NB4 (cell line): ENCODE measurements at regions not wholly inside any gene's neighbourhood (a gene's known extent, or its start where the extent isn't known, plus 50 kb on each side); places are given as distances from the start of the nearest gene placed in this dataset.

Experiments used
- MAX ChIP-seq: IDR thresholded peaks from 2 replicates; pipeline ENCODE4 v1.6.1; 2011; ENCODE audit warnings: low read depth, low read length
- MYC ChIP-seq: IDR thresholded peaks from 2 replicates; pipeline ENCODE4 v1.6.1; 2011; ENCODE audit warnings: low read depth, low read length
- POLR2A ChIP-seq: IDR thresholded peaks from 2 replicates; pipeline ENCODE4 v1.6.1; 2011; ENCODE audit warnings: mild to moderate bottlenecking; ENCODE audit not compliant: insufficient read length; ENCODE audit errors: extremely low read depth
- TF ChIP-seq, protein P1 (sequence below): IDR thresholded peaks from one replicate; pipeline ENCODE4 v1.5.1; 2012; ENCODE audit warnings: low read depth, low read length

GRCh38 chr4:13706120-13706519, 78.6 kb upstream of the BOD1L1 start:
- TF ChIP-seq, protein P1, sequence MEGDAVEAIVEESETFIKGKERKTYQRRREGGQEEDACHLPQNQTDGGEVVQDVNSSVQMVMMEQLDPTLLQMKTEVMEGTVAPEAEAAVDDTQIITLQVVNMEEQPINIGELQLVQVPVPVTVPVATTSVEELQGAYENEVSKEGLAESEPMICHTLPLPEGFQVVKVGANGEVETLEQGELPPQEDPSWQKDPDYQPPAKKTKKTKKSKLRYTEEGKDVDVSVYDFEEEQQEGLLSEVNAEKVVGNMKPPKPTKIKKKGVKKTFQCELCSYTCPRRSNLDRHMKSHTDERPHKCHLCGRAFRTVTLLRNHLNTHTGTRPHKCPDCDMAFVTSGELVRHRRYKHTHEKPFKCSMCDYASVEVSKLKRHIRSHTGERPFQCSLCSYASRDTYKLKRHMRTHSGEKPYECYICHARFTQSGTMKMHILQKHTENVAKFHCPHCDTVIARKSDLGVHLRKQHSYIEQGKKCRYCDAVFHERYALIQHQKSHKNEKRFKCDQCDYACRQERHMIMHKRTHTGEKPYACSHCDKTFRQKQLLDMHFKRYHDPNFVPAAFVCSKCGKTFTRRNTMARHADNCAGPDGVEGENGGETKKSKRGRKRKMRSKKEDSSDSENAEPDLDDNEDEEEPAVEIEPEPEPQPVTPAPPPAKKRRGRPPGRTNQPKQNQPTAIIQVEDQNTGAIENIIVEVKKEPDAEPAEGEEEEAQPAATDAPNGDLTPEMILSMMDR = no peak
- TF ChIP-seq POLR2A (no peak), MAX (no peak), MYC (no peak)
